Neutrophil (primary cell): ENCODE measurements at regions not wholly inside any gene's neighbourhood (a gene's known extent, or its start where the extent isn't known, plus 50 kb on each side); places are given as distances from the start of the nearest gene placed in this dataset.

Source experiments
- H3K27ac ChIP-seq: fragments of 200-600 bp; sonication (generic); 2 replicates; pipeline ENCODE4 v1.5.1; 2016; ENCODE audit warnings: mild to moderate bottlenecking, moderate library complexity
- H3K27me3 ChIP-seq: fragments of 200-600 bp; sonication (generic); 2 replicates; pipeline ENCODE4 v1.6.0; 2016; ENCODE audit warnings: mild to moderate bottlenecking
- H3K36me3 ChIP-seq: fragments of 200-600 bp; sonication (generic); 2 replicates; pipeline ENCODE4 v1.5.1; 2017
- H3K4me1 ChIP-seq, 2 experiments: fragments of 200-600 bp in 1 of 2; sonication (generic) in 1 of 2; 1 replicate in 1 of 2; 2 replicates in 1 of 2; pipeline versions ENCODE4 v1.5.1 to v1.6.1; 2013 to 2016; ENCODE audit warnings: low read depth in 1 of 2, low read length in 1 of 2, mild to moderate bottlenecking in 1 of 2, moderate library complexity in 1 of 2; ENCODE audit not compliant: control insufficient read depth in 1 of 2, insufficient read depth in 1 of 2
- H3K4me3 ChIP-seq, 2 experiments: fragments of 200-600 bp in 1 of 2; sonication (generic) in 1 of 2; 1 replicate in 1 of 2; 2 replicates in 1 of 2; pipeline ENCODE4 v1.5.1; 2013 to 2016; ENCODE audit warnings: low read depth in 1 of 2, low read length in 1 of 2, mild to moderate bottlenecking in 1 of 2, moderate library complexity in 1 of 2
- H3K9me3 ChIP-seq: fragments of 200-600 bp; sonication (generic); 2 replicates; pipeline ENCODE4 v1.5.1; 2016
- TF ChIP-seq, protein P1 (sequence below): fragments of 200-600 bp; sonication (generic); IDR thresholded peaks from 2 replicates; pipeline ENCODE4 v1.5.1; 2016; ENCODE audit warnings: antibody characterized with exemption

DNA sequence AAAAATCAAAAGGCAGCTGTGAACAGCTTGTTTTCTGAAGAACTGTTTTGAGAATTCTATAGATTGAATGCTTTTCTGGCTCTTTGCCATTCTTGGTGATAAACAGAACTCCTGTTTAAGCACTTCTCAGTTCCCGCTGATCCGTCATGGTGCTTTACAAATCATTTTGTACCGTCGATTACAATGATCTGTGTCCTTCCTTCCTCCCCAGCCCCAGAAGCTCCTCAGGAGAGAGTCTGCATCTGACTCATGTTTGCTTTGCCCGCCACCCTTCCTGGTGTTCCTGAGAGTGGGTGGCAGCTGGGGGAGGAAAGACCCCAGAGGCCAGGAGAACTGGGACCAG is 538.6 kb upstream of the MARCKS start:
- H3K36me3 ChIP-seq: no peaks in the 10 kb centered on the region
- no peak overlapping the region for H3K27ac ChIP-seq
- TF ChIP-seq, protein P1, sequence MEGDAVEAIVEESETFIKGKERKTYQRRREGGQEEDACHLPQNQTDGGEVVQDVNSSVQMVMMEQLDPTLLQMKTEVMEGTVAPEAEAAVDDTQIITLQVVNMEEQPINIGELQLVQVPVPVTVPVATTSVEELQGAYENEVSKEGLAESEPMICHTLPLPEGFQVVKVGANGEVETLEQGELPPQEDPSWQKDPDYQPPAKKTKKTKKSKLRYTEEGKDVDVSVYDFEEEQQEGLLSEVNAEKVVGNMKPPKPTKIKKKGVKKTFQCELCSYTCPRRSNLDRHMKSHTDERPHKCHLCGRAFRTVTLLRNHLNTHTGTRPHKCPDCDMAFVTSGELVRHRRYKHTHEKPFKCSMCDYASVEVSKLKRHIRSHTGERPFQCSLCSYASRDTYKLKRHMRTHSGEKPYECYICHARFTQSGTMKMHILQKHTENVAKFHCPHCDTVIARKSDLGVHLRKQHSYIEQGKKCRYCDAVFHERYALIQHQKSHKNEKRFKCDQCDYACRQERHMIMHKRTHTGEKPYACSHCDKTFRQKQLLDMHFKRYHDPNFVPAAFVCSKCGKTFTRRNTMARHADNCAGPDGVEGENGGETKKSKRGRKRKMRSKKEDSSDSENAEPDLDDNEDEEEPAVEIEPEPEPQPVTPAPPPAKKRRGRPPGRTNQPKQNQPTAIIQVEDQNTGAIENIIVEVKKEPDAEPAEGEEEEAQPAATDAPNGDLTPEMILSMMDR: no peak
- no peak overlapping the region for H3K4me3 ChIP-seq
- H3K4me1 ChIP-seq: peaks cover 14 to 16% of the 10 kb centered on the region in 2 experiments
- no peaks in the 10 kb centered on the region for H3K9me3 ChIP-seq
- no peaks in the 10 kb centered on the region for H3K27me3 ChIP-seq

DNA sequence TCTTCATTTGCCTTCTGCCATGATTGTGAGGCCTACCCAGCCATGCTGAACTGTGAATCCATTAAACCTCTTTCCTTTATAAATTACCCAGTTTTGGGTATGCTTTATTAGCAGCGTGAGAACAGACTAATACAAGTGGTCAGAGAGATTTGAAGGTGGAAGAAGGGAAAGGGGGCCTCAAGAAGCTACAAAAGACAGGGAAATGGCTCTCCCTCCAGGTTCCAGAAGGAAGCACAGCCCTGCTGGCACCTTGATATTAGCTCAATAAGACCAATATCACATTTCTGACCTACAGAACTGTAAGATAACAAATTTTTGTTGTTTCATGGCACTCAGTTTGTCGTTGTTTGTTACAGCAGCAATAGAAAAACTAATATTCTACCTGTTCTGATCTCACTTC is 536.5 kb upstream of the MARCKS start:
- Histone ChIP-seq H3K36me3 (no peaks in the 10 kb centered on the region), H3K27me3 (no peaks in the 10 kb centered on the region), H3K9me3 (no peaks in the 10 kb centered on the region), H3K4me1 (peaks cover 5 to 10% of the 10 kb centered on the region in 2 experiments), H3K27ac (no peak overlapping the region), H3K4me3 (no peak overlapping the region)
- TF ChIP-seq, protein P1: no peak

DNA sequence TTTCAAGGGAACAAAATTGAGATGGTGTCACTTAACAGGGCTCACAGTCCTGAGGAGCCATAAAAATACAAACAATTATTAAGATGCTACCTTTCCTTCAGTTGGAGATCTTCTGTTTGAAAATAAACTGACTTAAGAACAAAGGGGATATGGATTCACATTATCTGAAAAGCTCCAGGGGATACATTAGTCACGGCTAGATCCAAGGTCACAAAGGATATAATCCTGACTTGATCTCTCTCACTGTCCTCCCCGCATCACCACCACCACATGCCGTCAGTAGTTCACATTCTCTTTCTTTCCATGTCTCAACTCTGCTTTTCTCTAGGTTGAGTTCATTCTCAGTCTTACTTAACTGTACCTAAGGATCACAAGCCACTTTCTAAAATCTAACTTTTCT is 530.4 kb upstream of the MARCKS start:
- TF ChIP-seq, protein P1: no peak

DNA sequence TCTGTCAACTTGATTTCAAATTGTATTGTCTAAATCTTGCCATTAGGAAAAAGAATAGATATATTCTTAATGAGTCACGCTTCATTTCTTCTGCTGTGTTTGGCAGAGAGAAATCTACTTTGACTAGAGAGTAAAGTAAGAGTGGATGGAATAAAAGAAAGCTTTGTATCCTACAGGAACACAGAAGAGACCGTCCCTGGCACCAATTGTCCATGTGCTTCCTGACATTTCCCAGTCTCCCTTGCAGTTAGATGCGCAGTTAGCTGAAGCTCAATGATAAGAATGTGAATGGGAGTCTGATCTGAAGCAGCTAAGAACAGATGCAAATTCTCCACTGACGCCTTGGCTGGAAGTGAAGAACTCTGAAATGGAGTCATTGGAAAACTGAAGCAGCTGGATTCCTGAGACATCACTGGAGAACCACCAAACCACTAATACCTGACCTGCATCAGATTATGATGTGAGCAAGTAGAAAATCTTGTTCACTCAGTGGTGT is 528.2 kb upstream of the MARCKS start:
- TF ChIP-seq, protein P1: no peak

More for the DNA sequence above, 530.4 kb upstream of the MARCKS start:
- Histone ChIP-seq H3K27ac (no peak overlapping the region), H3K4me3 (no peak overlapping the region), H3K9me3 (no peaks in the 10 kb centered on the region), H3K4me1 (no peaks in the 10 kb centered on the region), H3K36me3 (no peaks in the 10 kb centered on the region), H3K27me3 (no peaks in the 10 kb centered on the region)

DNA sequence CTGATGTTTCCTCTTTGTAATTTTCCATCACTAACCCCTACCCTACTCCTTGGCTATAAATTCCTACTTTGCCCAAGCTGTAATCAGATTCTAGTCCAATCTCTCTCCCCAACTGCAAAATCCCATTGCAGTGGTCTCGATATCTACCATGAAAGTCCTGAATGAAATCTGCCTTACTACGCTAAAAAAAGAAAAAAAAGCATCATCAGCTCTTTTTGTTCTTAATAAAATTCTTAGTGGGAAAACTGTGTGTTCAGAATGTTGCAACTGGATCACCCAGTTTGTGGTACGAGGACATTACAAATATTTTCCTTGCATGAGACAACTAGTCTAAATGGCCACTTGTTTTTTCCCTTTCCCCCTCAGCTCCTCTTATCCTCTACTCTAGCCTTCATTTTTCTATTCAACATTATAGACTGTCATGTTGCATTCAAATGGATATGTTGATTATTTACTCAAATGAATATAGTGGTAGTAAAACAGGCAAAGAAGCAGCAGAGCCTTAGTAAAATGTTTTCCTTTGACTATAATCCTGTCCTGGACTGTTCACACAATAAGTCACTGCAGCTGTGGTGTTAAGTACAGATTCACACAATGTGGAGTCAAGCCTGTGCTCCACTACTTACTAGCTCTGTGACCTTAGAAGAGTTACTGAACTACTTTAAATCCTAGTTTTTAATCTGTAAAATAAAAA is 527.1 kb upstream of the MARCKS start:
- H3K4me3 ChIP-seq: no peak overlapping the region
- no peak overlapping the region for H3K27ac ChIP-seq
- no peaks in the 10 kb centered on the region for H3K4me1 ChIP-seq
- TF ChIP-seq, protein P1: no peak
- no peaks in the 10 kb centered on the region for H3K27me3 ChIP-seq
- no peaks in the 10 kb centered on the region for H3K9me3 ChIP-seq
- H3K36me3 ChIP-seq: no peaks in the 10 kb centered on the region

More for the DNA sequence above, 528.2 kb upstream of the MARCKS start:
- no peak overlapping the region for H3K27ac ChIP-seq
- no peaks in the 10 kb centered on the region for H3K9me3 ChIP-seq
- H3K4me1 ChIP-seq: no peaks in the 10 kb centered on the region
- no peaks in the 10 kb centered on the region for H3K27me3 ChIP-seq
- H3K4me3 ChIP-seq: no peak overlapping the region
- H3K36me3 ChIP-seq: no peaks in the 10 kb centered on the region
